ENCODE measurements at regions not wholly inside any gene's neighbourhood (a gene's known extent, or its start where the extent isn't known, plus 50 kb on each side); places are given as distances from the start of the nearest gene placed in this dataset.

DNA sequence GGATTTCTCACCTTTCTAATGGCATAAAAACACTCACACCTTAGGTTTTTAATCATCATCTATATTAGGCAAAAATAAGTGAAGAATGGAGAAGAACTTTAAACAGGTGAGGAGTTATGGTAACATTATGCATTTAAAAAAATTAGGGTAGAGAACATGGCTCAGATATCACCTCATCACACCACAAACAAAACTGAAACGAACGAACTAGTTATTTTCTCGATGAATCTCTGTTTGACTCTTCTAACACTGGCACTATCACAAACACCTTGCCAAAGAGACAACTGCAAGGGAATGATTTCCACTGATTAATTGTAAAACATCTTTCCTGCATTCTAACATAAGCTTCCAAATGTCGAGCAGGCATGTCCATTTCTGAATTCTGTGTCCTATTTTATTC, 286.1 kb upstream of the GJE1 start:
- no peak overlapping the region for H3K9ac ChIP-seq (ENCODE audit: low read length)
- no peaks in the 10 kb centered on the region for H3K79me2 ChIP-seq (replicated peaks; ENCODE audit: insufficient read depth, low read length)
- H3F3A ChIP-seq (ENCODE audit: insufficient read depth, low read length, poor library complexity, severe bottlenecking), result peaks cover 4% of the 10 kb centered on the region
- H3K4me3 ChIP-seq (ENCODE audit: low read length), result no peak overlapping the region
- no peak overlapping the region for H3K4me2 ChIP-seq (ENCODE audit: low read length)
- no peaks in the 10 kb centered on the region for H3K9me3 ChIP-seq (ENCODE audit: low read length)
- H4K20me1 ChIP-seq (ENCODE audit: insufficient read depth), result no peaks in the 10 kb centered on the region
- no peak for TF ChIP-seq MXI1 (conservative IDR thresholded peaks at IDR 0.05; ENCODE audit: poor library complexity, severe bottlenecking)
- no peak for TF ChIP-seq EP300 (conservative IDR thresholded peaks at IDR 0.05; ENCODE audit: poor library complexity, severe bottlenecking)
- TF ChIP-seq EZH2 (IDR thresholded peaks at IDR 0.05; ENCODE audit: borderline replicate concordance, insufficient read depth, low read length, poor library complexity, severe bottlenecking), result no peak
- TF ChIP-seq POLR2AphosphoS5 (IDR thresholded peaks at IDR 0.05), result no peak
- TF ChIP-seq RAD21 (conservative IDR thresholded peaks at IDR 0.05), result no peak
- TF ChIP-seq, protein P1, sequence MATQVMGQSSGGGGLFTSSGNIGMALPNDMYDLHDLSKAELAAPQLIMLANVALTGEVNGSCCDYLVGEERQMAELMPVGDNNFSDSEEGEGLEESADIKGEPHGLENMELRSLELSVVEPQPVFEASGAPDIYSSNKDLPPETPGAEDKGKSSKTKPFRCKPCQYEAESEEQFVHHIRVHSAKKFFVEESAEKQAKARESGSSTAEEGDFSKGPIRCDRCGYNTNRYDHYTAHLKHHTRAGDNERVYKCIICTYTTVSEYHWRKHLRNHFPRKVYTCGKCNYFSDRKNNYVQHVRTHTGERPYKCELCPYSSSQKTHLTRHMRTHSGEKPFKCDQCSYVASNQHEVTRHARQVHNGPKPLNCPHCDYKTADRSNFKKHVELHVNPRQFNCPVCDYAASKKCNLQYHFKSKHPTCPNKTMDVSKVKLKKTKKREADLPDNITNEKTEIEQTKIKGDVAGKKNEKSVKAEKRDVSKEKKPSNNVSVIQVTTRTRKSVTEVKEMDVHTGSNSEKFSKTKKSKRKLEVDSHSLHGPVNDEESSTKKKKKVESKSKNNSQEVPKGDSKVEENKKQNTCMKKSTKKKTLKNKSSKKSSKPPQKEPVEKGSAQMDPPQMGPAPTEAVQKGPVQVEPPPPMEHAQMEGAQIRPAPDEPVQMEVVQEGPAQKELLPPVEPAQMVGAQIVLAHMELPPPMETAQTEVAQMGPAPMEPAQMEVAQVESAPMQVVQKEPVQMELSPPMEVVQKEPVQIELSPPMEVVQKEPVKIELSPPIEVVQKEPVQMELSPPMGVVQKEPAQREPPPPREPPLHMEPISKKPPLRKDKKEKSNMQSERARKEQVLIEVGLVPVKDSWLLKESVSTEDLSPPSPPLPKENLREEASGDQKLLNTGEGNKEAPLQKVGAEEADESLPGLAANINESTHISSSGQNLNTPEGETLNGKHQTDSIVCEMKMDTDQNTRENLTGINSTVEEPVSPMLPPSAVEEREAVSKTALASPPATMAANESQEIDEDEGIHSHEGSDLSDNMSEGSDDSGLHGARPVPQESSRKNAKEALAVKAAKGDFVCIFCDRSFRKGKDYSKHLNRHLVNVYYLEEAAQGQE (IDR thresholded peaks at IDR 0.05; ENCODE audit: borderline replicate concordance), result no peak
- TF ChIP-seq TAF1 (IDR thresholded peaks at IDR 0.05; ENCODE audit: low read depth), result no peak
- TF ChIP-seq, protein P2, sequence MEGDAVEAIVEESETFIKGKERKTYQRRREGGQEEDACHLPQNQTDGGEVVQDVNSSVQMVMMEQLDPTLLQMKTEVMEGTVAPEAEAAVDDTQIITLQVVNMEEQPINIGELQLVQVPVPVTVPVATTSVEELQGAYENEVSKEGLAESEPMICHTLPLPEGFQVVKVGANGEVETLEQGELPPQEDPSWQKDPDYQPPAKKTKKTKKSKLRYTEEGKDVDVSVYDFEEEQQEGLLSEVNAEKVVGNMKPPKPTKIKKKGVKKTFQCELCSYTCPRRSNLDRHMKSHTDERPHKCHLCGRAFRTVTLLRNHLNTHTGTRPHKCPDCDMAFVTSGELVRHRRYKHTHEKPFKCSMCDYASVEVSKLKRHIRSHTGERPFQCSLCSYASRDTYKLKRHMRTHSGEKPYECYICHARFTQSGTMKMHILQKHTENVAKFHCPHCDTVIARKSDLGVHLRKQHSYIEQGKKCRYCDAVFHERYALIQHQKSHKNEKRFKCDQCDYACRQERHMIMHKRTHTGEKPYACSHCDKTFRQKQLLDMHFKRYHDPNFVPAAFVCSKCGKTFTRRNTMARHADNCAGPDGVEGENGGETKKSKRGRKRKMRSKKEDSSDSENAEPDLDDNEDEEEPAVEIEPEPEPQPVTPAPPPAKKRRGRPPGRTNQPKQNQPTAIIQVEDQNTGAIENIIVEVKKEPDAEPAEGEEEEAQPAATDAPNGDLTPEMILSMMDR (IDR thresholded peaks at IDR 0.05; ENCODE audit: poor library complexity, severe bottlenecking), result no peak
- no peak for TF ChIP-seq SMC3 (conservative IDR thresholded peaks at IDR 0.05; ENCODE audit: poor library complexity)
- H3K27ac ChIP-seq (ENCODE audit: low read length), result no peak overlapping the region
- H3K27me3 ChIP-seq (ENCODE audit: insufficient read depth, low read depth, low read length), result no peaks in the 10 kb centered on the region
- H3K36me3 ChIP-seq (ENCODE audit: insufficient read depth, low read length), result no peaks in the 10 kb centered on the region
- no peak overlapping the region for H2AFZ ChIP-seq (ENCODE audit: low read depth, low read length)
- no peaks in the 10 kb centered on the region for H3K9me2 ChIP-seq (ENCODE audit: insufficient read depth, low read length)

DNA sequence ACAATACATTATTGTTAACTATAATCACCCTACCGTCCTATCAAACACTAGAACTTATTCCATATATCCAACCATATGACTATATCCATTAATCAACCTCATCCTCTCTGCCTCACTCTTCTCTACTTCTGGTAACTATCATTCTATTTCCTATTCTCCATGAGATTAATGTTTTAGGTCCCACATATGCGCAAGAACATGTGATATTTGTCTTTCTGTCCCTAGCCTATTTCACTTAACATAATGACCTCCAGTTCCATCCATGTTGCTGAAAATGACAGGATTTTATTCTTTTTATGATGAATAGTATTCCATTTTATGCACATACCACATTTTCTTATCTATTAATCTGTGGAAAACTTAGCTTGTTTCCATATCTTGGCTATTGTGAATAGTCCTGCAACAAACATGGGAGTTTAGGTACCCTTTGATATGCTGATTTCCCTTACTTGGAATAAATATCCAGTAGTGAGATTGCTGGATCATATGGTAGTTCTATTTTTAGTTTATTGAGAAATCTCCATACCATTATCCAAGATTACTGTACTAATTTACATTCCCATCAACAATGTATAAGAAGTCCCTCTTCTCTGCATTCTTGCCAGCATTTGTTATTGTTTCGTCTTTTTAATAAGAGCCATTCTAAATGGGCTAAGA, 289.4 kb upstream of the GJE1 start:
- H3K79me2 ChIP-seq (replicated peaks; ENCODE audit: insufficient read depth, low read length), result no peaks in the 10 kb centered on the region
- peaks cover 4% of the 10 kb centered on the region for H3F3A ChIP-seq (ENCODE audit: insufficient read depth, low read length, poor library complexity, severe bottlenecking)
- no peaks in the 10 kb centered on the region for H3K9me2 ChIP-seq (ENCODE audit: insufficient read depth, low read length)
- H3K27me3 ChIP-seq (ENCODE audit: insufficient read depth, low read depth, low read length), result no peaks in the 10 kb centered on the region
- H3K27ac ChIP-seq (ENCODE audit: low read length), result no peak overlapping the region
- no peak overlapping the region for H3K9ac ChIP-seq (ENCODE audit: low read length)
- TF ChIP-seq EZH2 (IDR thresholded peaks at IDR 0.05; ENCODE audit: borderline replicate concordance, insufficient read depth, low read length, poor library complexity, severe bottlenecking) (no peak), POLR2AphosphoS5 (IDR thresholded peaks at IDR 0.05) (no peak), SMC3 (conservative IDR thresholded peaks at IDR 0.05; ENCODE audit: poor library complexity) (no peak), TAF1 (IDR thresholded peaks at IDR 0.05; ENCODE audit: low read depth) (no peak), MXI1 (conservative IDR thresholded peaks at IDR 0.05; ENCODE audit: poor library complexity, severe bottlenecking) (no peak), EP300 (conservative IDR thresholded peaks at IDR 0.05; ENCODE audit: poor library complexity, severe bottlenecking) (no peak), RAD21 (conservative IDR thresholded peaks at IDR 0.05) (no peak)
- TF ChIP-seq, protein P1 (IDR thresholded peaks at IDR 0.05; ENCODE audit: borderline replicate concordance), result no peak
- TF ChIP-seq, protein P2 (IDR thresholded peaks at IDR 0.05; ENCODE audit: poor library complexity, severe bottlenecking), result no peak
- H3K4me2 ChIP-seq (ENCODE audit: low read length), result no peak overlapping the region
- no peaks in the 10 kb centered on the region for H3K9me3 ChIP-seq (ENCODE audit: low read length)
- no peaks in the 10 kb centered on the region for H4K20me1 ChIP-seq (ENCODE audit: insufficient read depth)
- H3K36me3 ChIP-seq (ENCODE audit: insufficient read depth, low read length), result no peaks in the 10 kb centered on the region
- H2AFZ ChIP-seq (ENCODE audit: low read depth, low read length), result no peak overlapping the region
- H3K4me3 ChIP-seq (ENCODE audit: low read length), result no peak overlapping the region

Measured in neural cell (in vitro differentiated cells).